ENCODE measurements at regions not wholly inside any gene's neighbourhood (a gene's known extent, or its start where the extent isn't known, plus 50 kb on each side); places are given as distances from the start of the nearest gene placed in this dataset.

GRCh38 chr1:79460773-79461436, 454.4 kb upstream of the ADGRL4 start:
- DNase-seq (ENCODE audit: low spot score in 2 of 2): no peak
- H3K4me3 ChIP-seq: no peak overlapping the region
- no peaks in the 10 kb centered on the region for H3K36me3 ChIP-seq
- intact Hi-C loops (cut with DNase I; ENCODE audit: low total_unique reads): no loop called here
- H3K4me1 ChIP-seq: no peaks in the 10 kb centered on the region
- TF ChIP-seq POLR2A (IDR thresholded peaks at IDR 0.05) (no peak), POLR2AphosphoS5 (IDR thresholded peaks at IDR 0.05) (no peak), CTCF (IDR thresholded peaks at IDR 0.05) (no peak)
- no peak overlapping the region for H3K27ac ChIP-seq
- H3K9me3 ChIP-seq: no peaks in the 10 kb centered on the region
- H3K27me3 ChIP-seq: no peaks in the 10 kb centered on the region

GRCh38 chr1:79457562-79458224, 451.2 kb upstream of the ADGRL4 start:
- Histone ChIP-seq H3K4me3 (no peak overlapping the region), H3K4me1 (no peaks in the 10 kb centered on the region), H3K36me3 (no peaks in the 10 kb centered on the region), H3K27me3 (no peaks in the 10 kb centered on the region), H3K27ac (no peak overlapping the region), H3K9me3 (no peaks in the 10 kb centered on the region)
- DNase-seq (ENCODE audit: low spot score in 2 of 2): no peak
- TF ChIP-seq POLR2A (IDR thresholded peaks at IDR 0.05) (no peak), POLR2AphosphoS5 (IDR thresholded peaks at IDR 0.05) (no peak), CTCF (IDR thresholded peaks at IDR 0.05) (no peak)
- intact Hi-C loops (cut with DNase I; ENCODE audit: low total_unique reads): no loop called here

GRCh38 chr1:79448426-79448825, 441.9 kb upstream of the ADGRL4 start:
- intact Hi-C loops (cut with DNase I; ENCODE audit: low total_unique reads): no loop called here
- Histone ChIP-seq H3K36me3 (no peaks in the 10 kb centered on the region), H3K4me3 (no peak overlapping the region), H3K4me1 (no peaks in the 10 kb centered on the region), H3K9me3 (no peaks in the 10 kb centered on the region), H3K27ac (no peak overlapping the region), H3K27me3 (no peaks in the 10 kb centered on the region)
- no peak for DNase-seq (ENCODE audit: low spot score in 2 of 2)
- TF ChIP-seq CTCF (IDR thresholded peaks at IDR 0.05): no peak
- TF ChIP-seq POLR2AphosphoS5 (IDR thresholded peaks at IDR 0.05): no peak
- TF ChIP-seq POLR2A (IDR thresholded peaks at IDR 0.05): no peak

GRCh38 chr1:79441238-79441637, 434.7 kb upstream of the ADGRL4 start:
- no peak for TF ChIP-seq POLR2AphosphoS5 (IDR thresholded peaks at IDR 0.05)
- TF ChIP-seq POLR2A (IDR thresholded peaks at IDR 0.05): no peak
- no peak for TF ChIP-seq CTCF (IDR thresholded peaks at IDR 0.05)
- H3K4me3 ChIP-seq: no peak overlapping the region
- H3K27ac ChIP-seq: no peak overlapping the region
- no peaks in the 10 kb centered on the region for H3K36me3 ChIP-seq
- intact Hi-C loops (cut with DNase I; ENCODE audit: low total_unique reads): no loop called here
- no peaks in the 10 kb centered on the region for H3K9me3 ChIP-seq
- no peaks in the 10 kb centered on the region for H3K27me3 ChIP-seq
- no peak for DNase-seq (ENCODE audit: low spot score in 2 of 2)
- H3K4me1 ChIP-seq: no peaks in the 10 kb centered on the region

- intact Hi-C loops (cut with DNase I; ENCODE audit: low total_unique reads): no loop called here
- H3K4me1 ChIP-seq: no peaks in the 10 kb centered on the region
- no peak for TF ChIP-seq POLR2AphosphoS5 (IDR thresholded peaks at IDR 0.05)
- no peak for TF ChIP-seq POLR2A (IDR thresholded peaks at IDR 0.05)
- no peak for TF ChIP-seq CTCF (IDR thresholded peaks at IDR 0.05)
- H3K27ac ChIP-seq: no peak overlapping the region
- no peaks in the 10 kb centered on the region for H3K27me3 ChIP-seq
- H3K4me3 ChIP-seq: no peak overlapping the region
- DNase-seq (ENCODE audit: low spot score in 2 of 2): no peak
- no peaks in the 10 kb centered on the region for H3K9me3 ChIP-seq
- no peaks in the 10 kb centered on the region for H3K36me3 ChIP-seq
These were observed 431.0 kb upstream of the ADGRL4 start for GRCh38 chr1:79437540-79437939.

Measured in breast epithelium (tissue), 4 donors.